Keratinocyte (primary cell): ENCODE measurements at regions not wholly inside any gene's neighbourhood (a gene's known extent, or its start where the extent isn't known, plus 50 kb on each side); places are given as distances from the start of the nearest gene placed in this dataset.

ENCODE experiments used
- DNase-seq: peaks from one replicate; pipeline ENCODE4 v3.0.0-alpha.2; 2011; ENCODE audit warnings: low read depth, missing footprints, low spot score
- FAIRE-seq: peaks from 2 replicates; lab custom pipeline; 2011; peaks lifted over from hg19 to GRCh38; lab: Jason Lieb, UNC
- H2AFZ ChIP-seq: 2 replicates; pipeline ENCODE4 v1.6.0; 2012; ENCODE audit warnings: low read length, control low read depth, inconsistent platforms; ENCODE audit not compliant: control insufficient read depth
- H3K27ac ChIP-seq: 2 replicates; pipeline ENCODE4 v1.5.1; 2011; ENCODE audit warnings: low read length; ENCODE audit not compliant: control insufficient read depth, insufficient read depth
- H3K27me3 ChIP-seq: 3 replicates; pipeline ENCODE4 v1.6.0; 2011; ENCODE audit warnings: low read length; ENCODE audit not compliant: control insufficient read depth, insufficient read depth; ENCODE audit errors: extremely low read depth
- H3K36me3 ChIP-seq, 2 experiments: 2 replicates in 1 of 2; 3 replicates in 1 of 2; pipeline ENCODE4 v1.5.1; 2011; ENCODE audit warnings: low read length in 2 of 2, mild to moderate bottlenecking in 1 of 2; ENCODE audit not compliant: control insufficient read depth in 2 of 2, insufficient read depth in 2 of 2; ENCODE audit errors: extremely low read depth in 1 of 2
- H3K4me1 ChIP-seq: 3 replicates; pipeline ENCODE4 v1.5.1; 2011; ENCODE audit warnings: low read length; ENCODE audit not compliant: control insufficient read depth, insufficient read depth; ENCODE audit errors: extremely low read depth
- H3K4me2 ChIP-seq: 3 replicates; pipeline ENCODE4 v1.6.0; 2011; ENCODE audit warnings: low read depth, low read length; ENCODE audit not compliant: control insufficient read depth, insufficient read depth; ENCODE audit errors: extremely low read depth
- H3K4me3 ChIP-seq, 3 experiments: fragments of 200-600 bp in 1 of 3; sonication (generic) in 1 of 3; 2 replicates in 2 of 3; 3 replicates in 1 of 3; pipeline ENCODE4 v1.5.1; 2011 to 2016; ENCODE audit warnings: low read length in 3 of 3, mild to moderate bottlenecking in 3 of 3, control low read depth in 2 of 3, inconsistent platforms in 1 of 3, low read depth in 1 of 3, mixed read lengths in 1 of 3, mixed run types in 1 of 3, moderate library complexity in 1 of 3; ENCODE audit not compliant: control insufficient read depth in 2 of 3, insufficient read depth in 2 of 3; ENCODE audit errors: extremely low read depth in 1 of 3
- H3K79me2 ChIP-seq: 2 replicates; pipeline ENCODE4 v1.6.0; 2012; ENCODE audit warnings: low read length; ENCODE audit not compliant: control insufficient read depth, insufficient read depth
- H3K9ac ChIP-seq: 3 replicates; pipeline ENCODE4 v1.6.0; 2011; ENCODE audit warnings: low read length; ENCODE audit not compliant: control insufficient read depth, insufficient read depth; ENCODE audit errors: extremely low read depth
- H3K9me1 ChIP-seq: 3 replicates; pipeline ENCODE4 v1.6.0; 2011; ENCODE audit warnings: low read length; ENCODE audit not compliant: control insufficient read depth, insufficient read depth; ENCODE audit errors: extremely low read depth
- H3K9me3 ChIP-seq: 2 replicates; pipeline ENCODE4 v1.5.1; 2012; ENCODE audit warnings: low read depth, low read length; ENCODE audit not compliant: control insufficient read depth
- H4K20me1 ChIP-seq: 3 replicates; pipeline ENCODE4 v1.6.0; 2011; ENCODE audit warnings: low read length; ENCODE audit not compliant: control insufficient read depth, insufficient read depth; ENCODE audit errors: extremely low read depth
- EZH2 ChIP-seq: IDR thresholded peaks from one replicate; pipeline ENCODE4 v1.6.1; 2012; ENCODE audit warnings: inconsistent platforms, mild to moderate bottlenecking, low read length, moderate library complexity
- dilution Hi-C: fragments of 300-500 bp; cut with MboI; formaldehyde crosslinking; loops from one replicate; pipeline ENCODE4 v1.7.0; 2020; ENCODE audit warnings: low sequenced_read_pairs; ENCODE audit not compliant: extremely low pct_ligation_motif_present
- TF ChIP-seq, protein P1 (sequence below), 3 experiments: IDR thresholded peaks in 1 of 3; conservative IDR thresholded peaks in 1 of 3; optimal IDR thresholded peaks in 1 of 3; 2 replicates in 2 of 3; 3 replicates in 1 of 3; pipeline versions ENCODE3 to v1.5.1; 2011; ENCODE audit warnings: low read length in 3 of 3, mild to moderate bottlenecking in 3 of 3, moderate library complexity in 2 of 3, control low read depth in 1 of 3, inconsistent platforms in 1 of 3; ENCODE audit not compliant: insufficient read depth in 2 of 3; ENCODE audit errors: extremely low read depth in 1 of 3

DNA sequence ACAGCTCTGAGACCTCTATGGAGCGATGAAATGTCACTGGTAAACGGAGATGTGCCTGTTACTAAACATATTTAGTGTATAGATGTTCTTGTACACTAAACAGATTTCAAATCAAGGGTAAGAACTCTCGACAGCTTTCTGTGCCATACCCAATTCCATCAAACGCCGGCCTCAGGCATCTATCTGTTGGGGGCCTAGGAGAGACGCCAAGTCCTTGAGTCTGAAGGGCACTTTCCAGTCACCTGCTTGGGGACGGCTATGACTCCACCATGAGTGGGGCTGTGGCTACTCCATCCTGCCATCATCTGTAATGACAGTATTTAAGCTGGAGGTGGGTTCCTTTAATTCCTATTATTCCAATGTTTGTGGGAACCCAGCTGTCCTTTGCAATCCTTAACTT is 87.8 kb downstream of the SHANK2 start:
- Histone ChIP-seq H3K36me3 (no peaks in the 10 kb centered on the region), H3K4me1 (no peaks in the 10 kb centered on the region), H3K9ac (no peak overlapping the region), H3K9me1 (no peaks in the 10 kb centered on the region), H3K27ac (no peak overlapping the region), H3K4me3 (no peak overlapping the region), H3K79me2 (no peaks in the 10 kb centered on the region), H3K27me3 (no peaks in the 10 kb centered on the region), H2AFZ (no peak overlapping the region), H3K4me2 (no peak overlapping the region), H4K20me1 (no peaks in the 10 kb centered on the region), H3K9me3 (no peaks in the 10 kb centered on the region)
- FAIRE-seq (no peak), DNase-seq (no peak)
- dilution Hi-C loops = no loop called here
- TF ChIP-seq EZH2 = no peak
- TF ChIP-seq, protein P1, sequence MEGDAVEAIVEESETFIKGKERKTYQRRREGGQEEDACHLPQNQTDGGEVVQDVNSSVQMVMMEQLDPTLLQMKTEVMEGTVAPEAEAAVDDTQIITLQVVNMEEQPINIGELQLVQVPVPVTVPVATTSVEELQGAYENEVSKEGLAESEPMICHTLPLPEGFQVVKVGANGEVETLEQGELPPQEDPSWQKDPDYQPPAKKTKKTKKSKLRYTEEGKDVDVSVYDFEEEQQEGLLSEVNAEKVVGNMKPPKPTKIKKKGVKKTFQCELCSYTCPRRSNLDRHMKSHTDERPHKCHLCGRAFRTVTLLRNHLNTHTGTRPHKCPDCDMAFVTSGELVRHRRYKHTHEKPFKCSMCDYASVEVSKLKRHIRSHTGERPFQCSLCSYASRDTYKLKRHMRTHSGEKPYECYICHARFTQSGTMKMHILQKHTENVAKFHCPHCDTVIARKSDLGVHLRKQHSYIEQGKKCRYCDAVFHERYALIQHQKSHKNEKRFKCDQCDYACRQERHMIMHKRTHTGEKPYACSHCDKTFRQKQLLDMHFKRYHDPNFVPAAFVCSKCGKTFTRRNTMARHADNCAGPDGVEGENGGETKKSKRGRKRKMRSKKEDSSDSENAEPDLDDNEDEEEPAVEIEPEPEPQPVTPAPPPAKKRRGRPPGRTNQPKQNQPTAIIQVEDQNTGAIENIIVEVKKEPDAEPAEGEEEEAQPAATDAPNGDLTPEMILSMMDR (optimal IDR thresholded peaks at IDR 0.05 in 1 of 3, IDR thresholded peaks at IDR 0.05 in 1 of 3, conservative IDR thresholded peaks at IDR 0.05 in 1 of 3; ENCODE audit: extremely low read depth in 1 of 3, insufficient read depth in 2 of 3, low read length in 3 of 3) = no peak

- TF ChIP-seq EZH2 = no peak
- TF ChIP-seq, protein P1 (optimal IDR thresholded peaks at IDR 0.05 in 1 of 3, IDR thresholded peaks at IDR 0.05 in 1 of 3, conservative IDR thresholded peaks at IDR 0.05 in 1 of 3; ENCODE audit: extremely low read depth in 1 of 3, insufficient read depth in 2 of 3, low read length in 3 of 3) = no peak
- Histone ChIP-seq H3K9me3 (no peaks in the 10 kb centered on the region), H3K4me2 (no peak overlapping the region), H3K36me3 (no peaks in the 10 kb centered on the region), H3K9me1 (no peaks in the 10 kb centered on the region), H3K27ac (no peak overlapping the region), H3K4me1 (no peaks in the 10 kb centered on the region), H3K79me2 (no peaks in the 10 kb centered on the region), H3K4me3 (no peak overlapping the region), H3K27me3 (no peaks in the 10 kb centered on the region), H2AFZ (no peak overlapping the region), H3K9ac (no peak overlapping the region), H4K20me1 (no peaks in the 10 kb centered on the region)
- FAIRE-seq (no peak), DNase-seq (no peak)
- dilution Hi-C loops = no loop called here
These were observed 88.2 kb downstream of the SHANK2 start for GRCh38 chr11:71164186-71164585.
